Activated naive CD8-positive, alpha-beta T cell treated with anti-CD3 and anti-CD28 coated beads, Interleukin-2, amount 50 U/mL, for 24 hours (primary cell): ENCODE measurements at regions not wholly inside any gene's neighbourhood (a gene's known extent, or its start where the extent isn't known, plus 50 kb on each side); places are given as distances from the start of the nearest gene placed in this dataset.

Experiments used
- ATAC-seq: fragments of 150-1000 bp; cut with Tn5 transposase; one replicate; pipeline ENCODE4 v1.10.0; 2021
- DNase-seq: peaks from one replicate; pipeline ENCODE4 v3.0.0; 2021
- H3K27ac Mint-ChIP-seq: one replicate; pipeline ENCODE4 v1.8.0; 2021; ENCODE audit warnings: mild to moderate bottlenecking, mixed read lengths
- H3K27me3 Mint-ChIP-seq: one replicate; pipeline ENCODE4 v1.8.0; 2021; ENCODE audit warnings: mixed read lengths
- H3K36me3 Mint-ChIP-seq: one replicate; pipeline ENCODE4 v1.8.0; 2021; ENCODE audit warnings: low read depth, mixed read lengths
- H3K4me1 Mint-ChIP-seq: one replicate; pipeline ENCODE4 v1.8.0; 2021; ENCODE audit warnings: mixed read lengths
- H3K4me3 Mint-ChIP-seq: one replicate; pipeline ENCODE4 v1.8.0; 2021; ENCODE audit warnings: mild to moderate bottlenecking, moderate library complexity, mixed read lengths
- H3K9me3 Mint-ChIP-seq: one replicate; pipeline ENCODE4 v1.8.0; 2021; ENCODE audit warnings: mixed read lengths

- no peaks in the 10 kb centered on the region for H3K9me3 Mint-ChIP-seq
- no peak overlapping the region for H3K27ac Mint-ChIP-seq
- no peak for DNase-seq
- no peak overlapping the region for H3K4me3 Mint-ChIP-seq
- ATAC-seq: no peak
- no peaks in the 10 kb centered on the region for H3K4me1 Mint-ChIP-seq
- H3K27me3 Mint-ChIP-seq: no peaks in the 10 kb centered on the region
- no peaks in the 10 kb centered on the region for H3K36me3 Mint-ChIP-seq
These were observed 68.6 kb upstream of the FOXA2 start for GRCh38 chr20:22652681-22653588.

DNA sequence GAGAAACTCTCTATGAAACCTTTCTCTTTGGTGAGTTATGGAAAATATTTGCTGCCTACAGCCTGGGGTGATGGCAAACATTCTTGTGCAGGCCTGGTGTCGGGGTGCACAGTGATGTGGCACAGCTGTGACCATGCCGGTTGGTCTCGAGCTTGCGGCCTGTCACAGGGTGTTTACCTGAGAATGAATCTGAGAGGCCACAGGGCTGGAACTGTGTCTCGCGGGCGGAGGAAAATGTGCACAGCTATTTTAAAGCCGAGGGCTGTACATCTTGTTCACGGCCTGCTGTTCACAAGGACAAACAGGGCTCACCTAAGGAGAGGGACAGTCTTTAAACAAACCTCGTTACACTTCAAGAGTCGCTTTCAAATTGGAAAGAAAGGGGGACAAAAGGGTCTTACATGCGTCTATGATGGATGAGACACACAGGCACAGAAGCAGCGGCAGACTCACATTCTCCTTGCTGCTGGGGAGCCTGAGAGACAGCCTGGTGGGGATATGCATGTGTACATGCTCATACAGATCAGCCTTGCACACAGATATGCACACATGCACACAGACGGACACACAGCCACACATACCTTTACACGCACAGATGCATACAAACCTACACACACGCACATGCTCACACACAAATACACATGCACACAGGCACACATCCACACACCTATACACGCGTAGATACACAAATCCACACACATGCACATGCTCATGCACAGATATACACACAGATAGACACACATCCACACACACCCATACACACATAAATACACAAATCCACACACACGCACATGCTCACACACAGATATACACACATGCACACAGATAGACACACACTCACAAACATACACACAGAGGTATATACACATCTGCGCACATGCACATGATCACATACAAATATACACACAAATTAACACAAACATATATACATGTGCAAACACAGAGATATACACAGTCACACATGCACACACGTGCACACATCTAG is 69.6 kb upstream of the FOXA2 start:
- DNase-seq (no peak), ATAC-seq (no peak)
- Mint-ChIP-seq H3K27ac (no peak overlapping the region), H3K27me3 (no peaks in the 10 kb centered on the region), H3K9me3 (no peaks in the 10 kb centered on the region), H3K36me3 (no peaks in the 10 kb centered on the region), H3K4me1 (no peaks in the 10 kb centered on the region), H3K4me3 (no peak overlapping the region)

DNA sequence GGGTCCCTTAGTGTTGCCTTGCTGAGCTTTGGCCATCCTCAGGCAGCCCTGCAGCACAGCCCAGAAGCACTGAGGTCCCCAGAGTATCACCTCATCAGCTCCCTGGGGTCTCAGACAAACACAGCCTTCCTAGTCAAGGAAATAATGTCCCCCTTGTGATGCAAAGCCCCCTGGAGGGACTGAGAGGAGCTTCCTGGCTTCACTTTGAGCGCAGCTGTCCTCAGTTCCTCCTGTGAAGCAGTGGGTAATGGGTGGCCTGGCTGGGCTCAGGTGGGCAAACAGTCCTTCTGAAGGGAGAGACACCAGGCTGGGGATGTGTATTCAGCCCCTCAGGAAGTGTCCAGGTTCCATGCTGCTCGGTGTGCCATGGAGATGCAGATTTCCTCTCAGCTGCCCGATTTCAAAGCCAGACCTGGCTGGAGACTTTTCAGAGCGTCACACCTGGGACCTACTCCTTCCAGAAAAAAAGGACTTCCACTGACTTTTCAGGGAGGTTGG is 79.2 kb upstream of the FOXA2 start:
- H3K27ac Mint-ChIP-seq: no peak overlapping the region
- DNase-seq (no peak), ATAC-seq (no peak)
- no peak overlapping the region for H3K4me3 Mint-ChIP-seq
- H3K27me3 Mint-ChIP-seq: no peaks in the 10 kb centered on the region
- H3K36me3 Mint-ChIP-seq: no peaks in the 10 kb centered on the region
- no peaks in the 10 kb centered on the region for H3K9me3 Mint-ChIP-seq
- no peaks in the 10 kb centered on the region for H3K4me1 Mint-ChIP-seq

DNA sequence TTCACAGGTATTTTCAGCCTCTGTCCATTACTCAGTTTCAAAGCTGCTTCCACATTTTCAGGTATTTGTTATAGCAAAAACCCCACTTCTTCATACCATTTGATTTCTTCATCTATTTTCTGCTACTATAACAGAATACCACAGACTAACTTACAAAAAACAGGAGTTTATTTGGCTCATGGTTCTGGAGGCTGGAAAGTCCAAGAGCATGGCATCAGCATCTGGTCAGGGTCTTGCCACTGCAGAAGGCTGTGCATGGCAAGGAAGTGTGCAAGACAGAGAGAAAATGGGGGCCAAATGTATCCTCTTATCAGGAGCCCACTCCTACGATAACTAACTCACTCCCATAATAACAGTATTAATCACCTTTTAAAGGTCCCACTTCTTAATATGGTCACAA is 82.8 kb upstream of the FOXA2 start:
- DNase-seq: no peak
- no peak overlapping the region for H3K4me3 Mint-ChIP-seq

DNA sequence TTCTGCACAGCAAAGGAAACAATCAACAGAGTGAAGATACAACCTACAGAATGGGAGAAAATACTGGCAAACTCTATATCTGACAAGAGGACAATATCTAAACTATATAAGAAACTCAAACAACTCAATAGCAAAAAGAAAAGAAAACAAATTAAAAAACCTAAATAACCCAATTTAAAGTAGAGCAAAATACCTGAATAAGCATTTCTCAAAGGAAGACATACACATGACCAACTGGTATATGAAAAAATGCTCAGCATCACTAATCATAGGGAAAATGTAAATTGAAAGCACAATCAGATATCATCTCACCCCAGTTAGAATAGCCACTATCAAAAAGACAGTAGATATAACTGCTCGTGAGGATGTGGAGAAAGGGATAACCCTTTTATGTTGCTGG is 87.8 kb upstream of the FOXA2 start:
- no peak overlapping the region for H3K4me3 Mint-ChIP-seq
- no peaks in the 10 kb centered on the region for H3K4me1 Mint-ChIP-seq
- peaks cover 2% of the 10 kb centered on the region for H3K27me3 Mint-ChIP-seq
- DNase-seq (no peak), ATAC-seq (no peak)
- no peak overlapping the region for H3K27ac Mint-ChIP-seq
- no peaks in the 10 kb centered on the region for H3K36me3 Mint-ChIP-seq
- H3K9me3 Mint-ChIP-seq: peaks cover 17% of the 10 kb centered on the region

More for the DNA sequence above, 82.8 kb upstream of the FOXA2 start:
- Mint-ChIP-seq H3K36me3 (no peaks in the 10 kb centered on the region), H3K4me1 (no peaks in the 10 kb centered on the region), H3K9me3 (peaks cover 14% of the 10 kb centered on the region), H3K27me3 (peaks cover 2% of the 10 kb centered on the region), H3K27ac (no peak overlapping the region)
- ATAC-seq: no peak

DNA sequence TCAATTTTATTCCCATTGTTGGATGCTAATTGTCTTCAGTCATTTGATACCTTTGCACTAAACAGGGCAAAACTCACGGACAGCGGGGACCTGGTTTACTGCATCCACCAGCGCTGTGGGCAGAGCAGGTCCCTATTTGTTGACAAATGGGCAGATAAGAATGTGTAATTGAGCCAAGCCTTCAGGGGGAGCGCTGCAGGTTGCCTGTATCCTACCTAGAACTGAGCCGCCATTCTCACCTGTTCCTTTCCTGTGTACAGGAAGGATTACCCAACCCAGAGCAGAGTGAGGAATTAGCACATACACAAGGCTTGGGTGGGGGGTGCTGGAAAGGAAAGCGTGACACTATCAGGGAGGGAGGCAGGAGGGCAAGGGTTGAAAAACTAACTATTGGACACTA is 89.1 kb upstream of the FOXA2 start:
- no peak for DNase-seq
- no peak overlapping the region for H3K27ac Mint-ChIP-seq
- no peak for ATAC-seq
- H3K4me3 Mint-ChIP-seq: no peak overlapping the region
- no peaks in the 10 kb centered on the region for H3K4me1 Mint-ChIP-seq
- peaks cover 2% of the 10 kb centered on the region for H3K27me3 Mint-ChIP-seq
- H3K36me3 Mint-ChIP-seq: no peaks in the 10 kb centered on the region
- peaks cover 17% of the 10 kb centered on the region for H3K9me3 Mint-ChIP-seq

- no peaks in the 10 kb centered on the region for H3K36me3 Mint-ChIP-seq
- no peak for DNase-seq
- H3K27ac Mint-ChIP-seq: no peak overlapping the region
These were observed 91.0 kb upstream of the FOXA2 start for GRCh38 chr20:22675341-22675740.

GRCh38 chr20:22678678-22679077 is 94.3 kb upstream of the FOXA2 start:
- Mint-ChIP-seq H3K27me3 (no peaks in the 10 kb centered on the region), H3K9me3 (peaks cover 3% of the 10 kb centered on the region)

More at GRCh38 chr20:22675341-22675740, 91.0 kb upstream of the FOXA2 start:
- no peak for ATAC-seq
- Mint-ChIP-seq H3K4me1 (no peaks in the 10 kb centered on the region), H3K4me3 (no peak overlapping the region), H3K9me3 (peaks cover 7% of the 10 kb centered on the region), H3K27me3 (peaks cover 2% of the 10 kb centered on the region)

DNA sequence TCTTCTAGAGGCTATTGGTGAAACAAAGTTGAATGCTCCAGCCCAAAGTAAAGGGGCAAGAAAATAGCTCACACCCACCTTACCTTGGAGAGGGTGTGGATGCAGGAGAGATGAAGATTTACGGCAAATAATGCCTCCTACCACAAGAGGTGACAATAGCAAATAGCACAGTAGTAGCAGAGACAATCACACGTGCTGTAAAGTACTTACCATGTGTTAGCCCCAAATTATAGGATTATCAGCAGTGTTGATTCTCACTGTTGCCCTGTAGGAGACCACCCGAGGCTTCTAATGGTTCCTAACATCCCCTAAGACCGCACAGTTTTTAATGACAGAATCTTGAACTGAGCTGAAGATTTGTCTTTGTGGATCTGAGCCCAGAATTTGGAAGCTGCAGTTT is 94.8 kb upstream of the FOXA2 start:
- no peaks in the 10 kb centered on the region for H3K27me3 Mint-ChIP-seq
- no peak overlapping the region for H3K27ac Mint-ChIP-seq
- H3K9me3 Mint-ChIP-seq: peaks cover 3% of the 10 kb centered on the region
- DNase-seq (no peak), ATAC-seq (no peak)
- H3K4me1 Mint-ChIP-seq: no peaks in the 10 kb centered on the region
- H3K36me3 Mint-ChIP-seq: no peaks in the 10 kb centered on the region
- no peak overlapping the region for H3K4me3 Mint-ChIP-seq

More at GRCh38 chr20:22678678-22679077, 94.3 kb upstream of the FOXA2 start:
- DNase-seq: no peak
- Mint-ChIP-seq H3K4me3 (no peak overlapping the region), H3K36me3 (no peaks in the 10 kb centered on the region), H3K27ac (no peak overlapping the region), H3K4me1 (no peaks in the 10 kb centered on the region)
- ATAC-seq: no peak

GRCh38 chr20:22680031-22680740 is 95.8 kb upstream of the FOXA2 start:
- peaks cover 2% of the 10 kb centered on the region for H3K27me3 Mint-ChIP-seq
- no peak overlapping the region for H3K4me3 Mint-ChIP-seq
- DNase-seq (no peak), ATAC-seq (no peak)
- no peaks in the 10 kb centered on the region for H3K4me1 Mint-ChIP-seq
- H3K9me3 Mint-ChIP-seq: peaks cover 3% of the 10 kb centered on the region
- no peak overlapping the region for H3K27ac Mint-ChIP-seq
- no peaks in the 10 kb centered on the region for H3K36me3 Mint-ChIP-seq

DNA sequence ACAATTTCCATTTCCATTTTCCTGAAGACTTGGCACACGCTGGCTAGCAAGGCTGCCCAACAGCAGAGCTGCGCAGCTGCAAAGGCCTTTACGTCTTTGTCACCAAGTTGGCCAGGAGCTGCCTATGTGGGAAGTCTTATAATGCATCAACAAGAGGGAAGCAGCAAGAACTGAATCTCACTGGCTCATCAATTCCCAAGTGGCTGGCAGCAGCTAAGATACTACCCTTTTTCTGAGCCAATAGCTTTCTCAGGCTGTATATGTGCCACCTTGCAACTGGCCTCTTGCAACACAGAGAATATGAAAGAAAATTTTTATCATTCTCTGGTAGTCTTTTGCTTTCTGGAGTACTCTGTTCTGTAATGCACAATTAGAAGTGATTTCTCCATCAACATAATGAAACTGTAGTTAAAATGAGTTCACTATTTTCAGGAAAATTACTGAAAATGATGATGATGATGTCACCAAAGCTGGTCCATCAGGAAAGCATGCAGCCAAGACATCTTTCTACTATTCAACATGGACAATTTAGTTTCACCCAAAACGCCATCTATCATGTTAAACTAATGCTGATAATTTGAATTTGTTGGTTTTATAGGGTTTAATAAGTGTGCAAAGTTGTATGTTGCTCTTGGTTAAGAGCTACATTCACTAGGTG is 97.3 kb upstream of the FOXA2 start:
- H3K27ac Mint-ChIP-seq: no peak overlapping the region
- no peaks in the 10 kb centered on the region for H3K4me1 Mint-ChIP-seq
- DNase-seq: no peak
- H3K9me3 Mint-ChIP-seq: peaks cover 3% of the 10 kb centered on the region
- no peak overlapping the region for H3K4me3 Mint-ChIP-seq
- peaks cover 2% of the 10 kb centered on the region for H3K27me3 Mint-ChIP-seq
- no peak for ATAC-seq
- H3K36me3 Mint-ChIP-seq: no peaks in the 10 kb centered on the region

- no peak overlapping the region for H3K27ac Mint-ChIP-seq
- H3K9me3 Mint-ChIP-seq: no peaks in the 10 kb centered on the region
- no peak overlapping the region for H3K4me3 Mint-ChIP-seq
- H3K27me3 Mint-ChIP-seq: peaks cover 2% of the 10 kb centered on the region
- DNase-seq: no peak
- ATAC-seq: no peak
- H3K4me1 Mint-ChIP-seq: no peaks in the 10 kb centered on the region
- H3K36me3 Mint-ChIP-seq: no peaks in the 10 kb centered on the region
These were observed 98.0 kb upstream of the FOXA2 start for GRCh38 chr20:22682381-22682780.

DNA sequence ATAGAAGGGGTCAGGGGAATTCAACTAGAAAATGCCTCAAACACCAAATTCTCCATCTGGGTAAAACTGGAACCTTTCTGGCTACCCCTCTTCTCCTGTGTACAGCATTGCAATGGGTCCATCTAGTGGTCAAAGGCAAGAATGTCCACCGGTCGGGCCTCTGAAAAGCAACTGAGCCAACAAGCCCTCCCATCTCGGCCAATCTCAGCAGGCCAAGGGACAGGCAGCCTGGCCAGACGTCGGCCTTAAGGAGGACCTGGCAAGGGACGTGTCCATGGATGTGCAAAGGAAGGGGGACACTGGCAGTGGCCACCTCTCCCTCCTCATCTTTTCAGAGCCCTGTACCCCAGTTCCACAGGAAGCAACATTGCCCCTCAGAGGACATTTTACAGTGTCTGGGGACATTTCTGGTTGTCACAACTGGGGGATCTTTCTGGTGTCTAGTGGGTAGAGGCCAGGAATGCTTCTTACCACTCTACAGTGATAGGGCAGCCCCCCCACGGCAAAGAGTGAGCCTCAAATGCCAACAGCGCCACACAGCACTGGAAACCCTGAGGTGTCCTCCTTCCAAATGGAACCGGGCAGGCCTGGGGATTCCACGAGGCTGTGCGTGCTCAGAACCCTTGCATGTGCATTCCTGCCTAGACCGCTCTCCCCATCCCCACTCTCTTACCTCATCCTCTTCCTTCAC is 99.8 kb upstream of the FOXA2 start:
- ATAC-seq: peak; percentile 45
- Mint-ChIP-seq H3K27ac (no peak overlapping the region), H3K9me3 (no peaks in the 10 kb centered on the region), H3K4me1 (no peaks in the 10 kb centered on the region), H3K36me3 (no peaks in the 10 kb centered on the region), H3K27me3 (peaks cover 6% of the 10 kb centered on the region), H3K4me3 (no peak overlapping the region)
- peak; percentile 25 for DNase-seq
